Caco-2 (cell line): ENCODE measurements at regions not wholly inside any gene's neighbourhood (a gene's known extent, or its start where the extent isn't known, plus 50 kb on each side); places are given as distances from the start of the nearest gene placed in this dataset.

ENCODE experiments used
- BruUV-seq: library from RNA; stranded (reverse); fragments of 400-500 nt; replicated peaks from 2 replicates; lab custom pipeline; 2021; lab: Mats Ljungman, UMichigan
- CTCF ChIA-PET: fragments of 300-600 bp; sonication (Branson Sonifier 250); formaldehyde crosslinking; loops from one replicate; lab custom pipeline; 2022; ENCODE audit warnings: antibody characterized with exemption; lab: Charles Lee
- POLR2A ChIA-PET: fragments of 300-600 bp; sonication (Branson Sonifier 250); formaldehyde crosslinking; loops from one replicate; lab custom pipeline; 2022; ENCODE audit warnings: antibody characterized with exemption; lab: Charles Lee
- DNase-seq, 2 experiments: peaks; one replicate each; pipeline versions ENCODE4 v3.0.0 to v3.0.0-alpha.2; 2020 to 2022
- H3K27me3 ChIP-seq: replicated peaks from 2 replicates; pipeline ENCODE4 v1.6.0; 2011; ENCODE audit warnings: low read length; ENCODE audit not compliant: control insufficient read depth, insufficient read depth
- H3K36me3 ChIP-seq: 2 replicates; pipeline ENCODE4 v1.5.1; 2011; ENCODE audit warnings: low read length; ENCODE audit not compliant: control insufficient read depth, insufficient read depth
- H3K4me1 ChIP-seq: fragments of 250-450 bp; sonication (Bioruptor Pico); 2 replicates; pipeline ENCODE4 v1.5.1; 2020; ENCODE audit warnings: mild to moderate bottlenecking
- H3K4me3 ChIP-seq: 2 replicates; pipeline ENCODE4 v1.5.1; 2011; ENCODE audit warnings: low read depth, mild to moderate bottlenecking, control low read depth, low read length
- H3K9me3 ChIP-seq: fragments of 250-450 bp; sonication (Bioruptor Pico); 2 replicates; pipeline ENCODE4 v1.5.1; 2020; ENCODE audit warnings: mild to moderate bottlenecking, moderate library complexity
- H3K27ac Mint-ChIP-seq: one replicate; pipeline ENCODE4 v1.8.0; 2022; ENCODE audit warnings: mixed read lengths; ENCODE audit not compliant: unreplicated experiment
- H3K27me3 Mint-ChIP-seq: one replicate; pipeline ENCODE4 v1.8.0; 2022; ENCODE audit warnings: mixed read lengths; ENCODE audit not compliant: insufficient read depth, unreplicated experiment
- H3K36me3 Mint-ChIP-seq: one replicate; pipeline ENCODE4 v1.8.0; 2022; ENCODE audit warnings: mild to moderate bottlenecking, mixed read lengths; ENCODE audit not compliant: insufficient read depth, unreplicated experiment
- H3K4me1 Mint-ChIP-seq: one replicate; pipeline ENCODE4 v1.8.0; 2022; ENCODE audit warnings: low read depth, mixed read lengths; ENCODE audit not compliant: unreplicated experiment
- H3K4me3 Mint-ChIP-seq: one replicate; pipeline ENCODE4 v1.8.0; 2022; ENCODE audit warnings: mild to moderate bottlenecking, moderate library complexity, mixed read lengths; ENCODE audit not compliant: unreplicated experiment
- H3K9me3 Mint-ChIP-seq: one replicate; pipeline ENCODE4 v1.8.0; 2022; ENCODE audit warnings: mixed read lengths; ENCODE audit not compliant: unreplicated experiment
- CTCF ChIP-seq, 2 experiments: fragments of 200-600 bp in 1 of 2; IDR thresholded peaks; 1 replicate in 1 of 2; 2 replicates in 1 of 2; pipeline versions ENCODE4 v1.5.1 to v1.8.0; 2011 to 2022; ENCODE audit warnings: antibody characterized with exemption in 1 of 2, control low read depth in 1 of 2, inconsistent platforms in 1 of 2, low read depth in 1 of 2, low read length in 1 of 2, mild to moderate bottlenecking in 1 of 2, moderate library complexity in 1 of 2; ENCODE audit not compliant: insufficient read depth in 1 of 2, severe bottlenecking in 1 of 2, unreplicated experiment in 1 of 2
- intact Hi-C: fragments of 100-400 bp; cut with micrococcal nuclease; formaldehyde crosslinking; loops from one replicate; pipeline ENCODE4 v1.10.0; 2022; ENCODE audit not compliant: unreplicated experiment

- peaks cover 5% of the 10 kb centered on the region for H3K4me1 Mint-ChIP-seq
Measured at GRCh38 chr2:52314231-52314630, 1282.3 kb upstream of the NRXN1 start.

GRCh38 chr2:52312486-52312885 lies 1280.6 kb upstream of the NRXN1 start:
- H3K27me3 Mint-ChIP-seq = no peaks in the 10 kb centered on the region
- no peak overlapping the region for H3K27ac Mint-ChIP-seq
- H3K4me3 Mint-ChIP-seq = no peak overlapping the region
- H3K27me3 ChIP-seq = no peaks in the 10 kb centered on the region
- ChIA-PET CTCF (no interaction called here), POLR2A (no interaction called here)
- H3K4me3 ChIP-seq = no peak overlapping the region
- no peak for TF ChIP-seq CTCF (IDR thresholded peaks at IDR 0.05; ENCODE audit: insufficient read depth in 1 of 2, low read depth in 1 of 2, low read length in 1 of 2, severe bottlenecking in 1 of 2, unreplicated experiment in 1 of 2)
- H3K4me1 ChIP-seq = no peaks in the 10 kb centered on the region
- no peaks in the 10 kb centered on the region for H3K36me3 ChIP-seq
- intact Hi-C loops = no loop called here
- no peaks in the 10 kb centered on the region for H3K9me3 ChIP-seq
- DNase-seq = no peak
- H3K9me3 Mint-ChIP-seq = no peaks in the 10 kb centered on the region
- H3K4me1 Mint-ChIP-seq = peaks cover 5% of the 10 kb centered on the region
- H3K36me3 Mint-ChIP-seq = no peaks in the 10 kb centered on the region
- no TSS peak for BruUV-seq

More at GRCh38 chr2:52314231-52314630, 1282.3 kb upstream of the NRXN1 start:
- no peak for TF ChIP-seq CTCF (IDR thresholded peaks at IDR 0.05; ENCODE audit: insufficient read depth in 1 of 2, low read depth in 1 of 2, low read length in 1 of 2, severe bottlenecking in 1 of 2, unreplicated experiment in 1 of 2)
- no peaks in the 10 kb centered on the region for H3K27me3 ChIP-seq
- Mint-ChIP-seq H3K4me3 (no peak overlapping the region), H3K36me3 (no peaks in the 10 kb centered on the region), H3K27me3 (no peaks in the 10 kb centered on the region), H3K27ac (no peak overlapping the region), H3K9me3 (no peaks in the 10 kb centered on the region)
- no TSS peak for BruUV-seq
- no peak overlapping the region for H3K4me3 ChIP-seq
- ChIA-PET POLR2A (no interaction called here), CTCF (no interaction called here)
- H3K9me3 ChIP-seq = no peaks in the 10 kb centered on the region
- intact Hi-C loops = no loop called here
- no peaks in the 10 kb centered on the region for H3K36me3 ChIP-seq
- no peak for DNase-seq
- no peaks in the 10 kb centered on the region for H3K4me1 ChIP-seq

- no peak overlapping the region for H3K4me3 Mint-ChIP-seq
- no peak overlapping the region for H3K27ac Mint-ChIP-seq
- intact Hi-C loops = no loop called here
- Histone ChIP-seq H3K4me3 (no peak overlapping the region), H3K27me3 (no peaks in the 10 kb centered on the region), H3K4me1 (no peaks in the 10 kb centered on the region), H3K36me3 (no peaks in the 10 kb centered on the region), H3K9me3 (no peaks in the 10 kb centered on the region)
- no peak for DNase-seq
- TF ChIP-seq CTCF (IDR thresholded peaks at IDR 0.05; ENCODE audit: insufficient read depth in 1 of 2, low read depth in 1 of 2, low read length in 1 of 2, severe bottlenecking in 1 of 2, unreplicated experiment in 1 of 2) = no peak
- BruUV-seq = no TSS peak
- no peaks in the 10 kb centered on the region for H3K27me3 Mint-ChIP-seq
- H3K36me3 Mint-ChIP-seq = no peaks in the 10 kb centered on the region
- no peaks in the 10 kb centered on the region for H3K9me3 Mint-ChIP-seq
- H3K4me1 Mint-ChIP-seq = peaks cover 5% of the 10 kb centered on the region
- ChIA-PET POLR2A (no interaction called here), CTCF (no interaction called here)
Measured at GRCh38 chr2:52311862-52312261, 1279.9 kb upstream of the NRXN1 start.
